Ascending aorta (tissue), 2 donors: ENCODE measurements at regions not wholly inside any gene's neighbourhood (a gene's known extent, or its start where the extent isn't known, plus 50 kb on each side); places are given as distances from the start of the nearest gene placed in this dataset.

Experiments used
- DNase-seq, 2 donors: peaks; one replicate each; pipeline ENCODE4 v3.0.0-alpha.2; 2019; ENCODE audit warnings: low spot score in 2 of 2
- H3K27ac ChIP-seq, 2 donors: fragments of 200-600 bp; sonication (generic); one replicate each; pipeline ENCODE4 v1.5.1; 2016 to 2017; ENCODE audit warnings: mild to moderate bottlenecking in 1 of 2
- H3K27me3 ChIP-seq: fragments of 200-600 bp; sonication (generic); one replicate; pipeline ENCODE4 v1.5.1; 2017
- H3K36me3 ChIP-seq, 2 donors: fragments of 200-600 bp; sonication (generic); one replicate each; pipeline ENCODE4 v1.5.1; 2016
- H3K4me1 ChIP-seq, 2 donors: fragments of 200-600 bp; sonication (generic); one replicate each; pipeline ENCODE4 v1.5.1; 2016 to 2017; ENCODE audit warnings: mild to moderate bottlenecking in 1 of 2
- H3K4me3 ChIP-seq, 2 donors: fragments of 200-600 bp; sonication (generic); one replicate each; pipeline ENCODE4 v1.5.1; 2016 to 2017; ENCODE audit warnings: mild to moderate bottlenecking in 1 of 2
- H3K9me3 ChIP-seq, 2 donors: fragments of 200-600 bp; sonication (generic); one replicate each; pipeline ENCODE4 v1.5.1; 2016
- intact Hi-C: fragments of 100-400 bp; cut with DNase I; formaldehyde crosslinking; loops from one replicate; pipeline ENCODE4 v1.15.1; 2023
- TF ChIP-seq, protein P1 (sequence below), 3 experiments: fragments of 200-600 bp in 2 of 3; fragments of 450-650 bp in 1 of 3; sonication (generic) in 2 of 3; IDR thresholded peaks; one replicate each; pipeline ENCODE4 v1.5.1; 2016 to 2019; ENCODE audit warnings: antibody characterized with exemption in 3 of 3, mild to moderate bottlenecking in 1 of 3, moderate library complexity in 1 of 3

DNA sequence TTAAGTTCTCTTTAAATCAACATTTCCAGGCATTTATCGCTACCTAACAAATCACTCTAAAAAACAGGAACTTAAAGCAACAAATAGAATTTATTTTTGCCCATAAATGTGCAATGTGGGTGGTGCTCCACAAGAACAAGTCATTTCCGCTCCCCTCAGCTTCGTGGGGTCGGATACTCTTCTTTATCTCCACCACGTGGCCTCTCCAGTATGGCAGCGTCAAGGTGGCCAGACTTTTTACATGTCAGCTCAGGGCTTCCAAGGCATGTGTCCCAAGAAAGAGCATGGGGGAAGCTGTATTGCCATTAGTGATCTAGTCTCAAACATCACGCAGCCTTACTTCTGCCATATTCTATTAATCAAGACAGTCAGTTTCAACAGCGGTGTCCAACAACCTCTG is 249.2 kb upstream of the NOCT start:
- no peaks in the 10 kb centered on the region for H3K4me1 ChIP-seq
- DNase-seq, result no peak
- no peaks in the 10 kb centered on the region for H3K27me3 ChIP-seq
- no peak overlapping the region for H3K4me3 ChIP-seq
- intact Hi-C loops, result no loop called here
- H3K27ac ChIP-seq, result no peak overlapping the region
- H3K9me3 ChIP-seq, result no peaks in the 10 kb centered on the region
- TF ChIP-seq, protein P1, sequence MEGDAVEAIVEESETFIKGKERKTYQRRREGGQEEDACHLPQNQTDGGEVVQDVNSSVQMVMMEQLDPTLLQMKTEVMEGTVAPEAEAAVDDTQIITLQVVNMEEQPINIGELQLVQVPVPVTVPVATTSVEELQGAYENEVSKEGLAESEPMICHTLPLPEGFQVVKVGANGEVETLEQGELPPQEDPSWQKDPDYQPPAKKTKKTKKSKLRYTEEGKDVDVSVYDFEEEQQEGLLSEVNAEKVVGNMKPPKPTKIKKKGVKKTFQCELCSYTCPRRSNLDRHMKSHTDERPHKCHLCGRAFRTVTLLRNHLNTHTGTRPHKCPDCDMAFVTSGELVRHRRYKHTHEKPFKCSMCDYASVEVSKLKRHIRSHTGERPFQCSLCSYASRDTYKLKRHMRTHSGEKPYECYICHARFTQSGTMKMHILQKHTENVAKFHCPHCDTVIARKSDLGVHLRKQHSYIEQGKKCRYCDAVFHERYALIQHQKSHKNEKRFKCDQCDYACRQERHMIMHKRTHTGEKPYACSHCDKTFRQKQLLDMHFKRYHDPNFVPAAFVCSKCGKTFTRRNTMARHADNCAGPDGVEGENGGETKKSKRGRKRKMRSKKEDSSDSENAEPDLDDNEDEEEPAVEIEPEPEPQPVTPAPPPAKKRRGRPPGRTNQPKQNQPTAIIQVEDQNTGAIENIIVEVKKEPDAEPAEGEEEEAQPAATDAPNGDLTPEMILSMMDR (IDR thresholded peaks at IDR 0.05), result no peak
- no peaks in the 10 kb centered on the region for H3K36me3 ChIP-seq

DNA sequence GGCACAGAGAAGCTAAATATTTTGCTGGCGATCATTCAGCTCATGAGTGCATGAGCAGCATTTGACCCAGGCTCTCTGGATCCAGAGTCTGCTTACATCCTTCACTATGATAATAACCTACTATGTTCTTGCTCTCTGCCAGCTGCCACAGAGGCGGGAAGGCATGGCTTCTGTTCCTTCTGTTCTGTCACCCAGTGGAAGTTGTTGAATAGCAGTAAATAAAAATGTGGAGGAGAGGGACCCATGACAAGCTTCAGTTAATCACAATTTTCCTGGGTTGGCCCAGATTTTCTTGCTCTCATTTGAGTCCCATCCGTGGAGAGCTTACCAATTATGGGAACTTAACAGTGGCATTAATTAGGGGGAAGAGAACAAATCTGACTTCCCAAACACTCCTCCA is 250.1 kb upstream of the NOCT start:
- Histone ChIP-seq H3K27me3 (no peaks in the 10 kb centered on the region), H3K4me1 (no peaks in the 10 kb centered on the region), H3K4me3 (no peak overlapping the region), H3K9me3 (no peaks in the 10 kb centered on the region), H3K27ac (no peak overlapping the region), H3K36me3 (no peaks in the 10 kb centered on the region)
- intact Hi-C loops, result no loop called here
- TF ChIP-seq, protein P1 (IDR thresholded peaks at IDR 0.05), result no peak
- DNase-seq, result no peak

DNA sequence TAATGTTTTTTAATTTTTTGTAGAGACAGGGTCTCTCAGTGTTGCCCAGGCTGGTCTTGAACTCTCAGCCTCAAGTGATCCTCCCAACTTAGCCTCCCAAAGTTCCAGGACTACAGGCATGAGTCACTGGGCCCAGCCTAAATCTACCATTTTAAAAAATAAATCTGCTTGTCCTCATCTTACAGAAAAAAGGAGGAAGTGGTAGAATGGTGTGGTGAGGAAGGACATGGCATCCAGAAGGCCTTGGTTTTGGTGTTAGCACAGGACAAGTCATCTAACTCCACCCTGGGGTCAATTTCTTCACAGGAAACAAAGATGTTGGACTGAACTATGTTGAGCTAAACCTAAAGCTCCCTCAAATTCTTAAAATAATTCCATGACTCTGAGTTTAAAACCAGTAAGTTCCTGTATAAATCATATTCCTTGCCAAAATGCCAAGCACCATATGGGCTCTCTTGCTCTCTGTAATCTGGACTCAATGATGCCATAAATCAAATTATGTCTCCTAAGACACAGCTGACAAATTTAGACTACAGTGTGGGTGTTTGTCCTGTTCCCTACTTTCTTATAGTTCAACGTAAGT is 253.9 kb upstream of the NOCT start:
- Histone ChIP-seq H3K36me3 (no peaks in the 10 kb centered on the region), H3K9me3 (no peaks in the 10 kb centered on the region), H3K27me3 (no peaks in the 10 kb centered on the region), H3K4me3 (no peak overlapping the region), H3K27ac (no peak overlapping the region), H3K4me1 (no peaks in the 10 kb centered on the region)
- TF ChIP-seq, protein P1 (IDR thresholded peaks at IDR 0.05), result no peak
- intact Hi-C loops, result no loop called here
- no peak for DNase-seq

DNA sequence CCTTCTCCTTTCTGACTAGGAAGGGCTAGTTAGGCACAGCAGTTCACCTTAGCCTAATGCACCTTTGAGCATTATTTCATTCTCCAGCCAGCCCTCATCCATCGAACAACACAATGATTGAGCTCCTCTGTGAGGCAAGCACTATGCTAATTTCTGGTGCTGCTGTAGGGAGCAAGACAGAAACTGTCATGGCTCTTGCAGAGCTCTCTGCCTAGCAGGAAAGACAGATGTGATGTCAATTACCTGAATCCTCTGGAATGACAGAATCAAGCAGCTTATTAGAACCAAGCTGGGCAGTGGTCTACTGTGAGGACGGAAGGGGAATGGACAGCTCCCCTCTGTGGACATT is 256.1 kb upstream of the NOCT start:
- no peaks in the 10 kb centered on the region for H3K36me3 ChIP-seq
- H3K9me3 ChIP-seq, result no peaks in the 10 kb centered on the region
- H3K4me1 ChIP-seq, result no peaks in the 10 kb centered on the region
- H3K27ac ChIP-seq, result no peak overlapping the region
- intact Hi-C loops, result no loop called here
- TF ChIP-seq, protein P1 (IDR thresholded peaks at IDR 0.05), result no peak
- no peaks in the 10 kb centered on the region for H3K27me3 ChIP-seq
- no peak for DNase-seq
- H3K4me3 ChIP-seq, result no peak overlapping the region

DNA sequence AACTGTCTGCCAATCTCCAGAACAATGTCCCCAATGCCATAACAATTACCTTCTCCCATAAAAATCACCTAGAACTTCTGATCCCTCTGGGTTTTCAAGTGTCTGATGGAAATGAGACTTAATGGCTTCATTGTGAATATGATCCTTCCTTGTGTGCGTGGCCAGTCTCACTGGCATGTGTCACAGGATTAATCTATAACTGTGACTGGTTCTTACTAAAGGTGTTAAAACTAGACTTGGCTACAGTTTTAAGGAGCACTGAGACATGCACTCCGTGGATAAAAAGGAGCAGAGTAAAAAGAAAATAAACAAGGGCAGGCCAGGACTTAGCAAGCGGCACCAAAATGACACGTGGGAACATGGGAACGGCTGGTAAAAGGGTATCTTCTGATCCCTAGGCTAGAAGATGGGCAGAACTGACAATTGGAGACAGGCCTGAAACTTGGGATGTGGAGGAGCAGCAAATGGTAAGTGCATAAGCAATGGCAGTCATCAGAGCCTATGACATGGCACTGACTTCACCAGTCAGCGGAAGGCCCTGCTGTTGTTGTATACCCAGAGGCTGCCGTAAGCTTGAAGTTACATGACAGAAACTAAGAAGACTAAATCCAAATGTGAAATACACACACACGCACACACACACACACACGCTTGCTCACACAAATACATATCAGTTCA is 256.6 kb upstream of the NOCT start:
- TF ChIP-seq, protein P1 (IDR thresholded peaks at IDR 0.05), result no peak
- no peaks in the 10 kb centered on the region for H3K36me3 ChIP-seq
- no peak overlapping the region for H3K4me3 ChIP-seq
- intact Hi-C loops, result no loop called here
- no peak overlapping the region for H3K27ac ChIP-seq
- no peak for DNase-seq
- H3K9me3 ChIP-seq, result no peaks in the 10 kb centered on the region
- H3K4me1 ChIP-seq, result no peaks in the 10 kb centered on the region
- H3K27me3 ChIP-seq, result no peaks in the 10 kb centered on the region
